Ovary (tissue), 7 donors: ENCODE measurements at regions not wholly inside any gene's neighbourhood (a gene's known extent, or its start where the extent isn't known, plus 50 kb on each side); places are given as distances from the start of the nearest gene placed in this dataset.

Experiments used
- DNase-seq, 5 donors: peaks; one replicate each; pipeline ENCODE4 v3.0.0-alpha.2; 2019 to 2020
- H3K27ac ChIP-seq, 2 donors: fragments of 200-600 bp; one replicate each; pipeline versions ENCODE4 v1.5.1 to v1.8.0; 2019 to 2022
- H3K27me3 ChIP-seq: fragments of 200-600 bp; one replicate; pipeline ENCODE4 v1.8.0; 2022
- H3K36me3 ChIP-seq: fragments of 200-600 bp; sonication (generic); one replicate; pipeline ENCODE4 v1.5.1; 2019
- H3K4me1 ChIP-seq: one replicate; pipeline ENCODE4 v1.8.1; 2013; ENCODE audit warnings: mild to moderate bottlenecking, moderate library complexity; ENCODE audit not compliant: insufficient read depth
- H3K4me3 ChIP-seq: fragments of 200-600 bp; sonication (generic); one replicate; pipeline ENCODE4 v1.5.1; 2017
- H3K9me3 ChIP-seq, 2 donors: fragments of 200-600 bp in 1 of 2; sonication (generic) in 1 of 2; one replicate each; pipeline versions ENCODE4 v1.5.1 to v1.8.1; 2013 to 2019; ENCODE audit warnings: mild to moderate bottlenecking in 1 of 2, moderate library complexity in 1 of 2
- CTCF ChIP-seq, 3 donors: fragments of 450-650 bp in 2 of 3; fragments of 200-600 bp in 1 of 3; IDR thresholded peaks; one replicate each; pipeline versions ENCODE4 v1.5.1 to v1.8.0; 2016 to 2022; ENCODE audit warnings: antibody characterized with exemption in 3 of 3, mild to moderate bottlenecking in 1 of 3
- EP300 ChIP-seq: sonication (generic); formaldehyde crosslinking; IDR thresholded peaks from one replicate; pipeline ENCODE4 v1.6.1; 2017; ENCODE audit warnings: antibody characterized with exemption
- POLR2A ChIP-seq: fragments of 450-650 bp; IDR thresholded peaks from one replicate; pipeline ENCODE4 v1.6.1; 2017; ENCODE audit warnings: antibody characterized with exemption, mild to moderate bottlenecking, moderate library complexity
- WGBS, 3 donors: extraction: QIAGEN DNeasy Blood & Tissue Kit in 1 of 3; methylation state at CpG; one replicate each; pipeline versions ENCODE4 v1.1.5 to v1.1.7; 2013 to 2017; 5-methylcytosine and 5-hydroxymethylcytosine counted together
- intact Hi-C, 4 donors: fragments of 100-400 bp; cut with DNase I; formaldehyde crosslinking; loops; one replicate each; pipeline versions ENCODE4 v1.11.0 to v1.15.1; 2022 to 2023
- donor health status: DM: no; HTN: no; CAD: no; lungs with moderate emphysema.
- donor health status: DM: no; HTN: no; CAD: no.
- donor health status: Bipolar disorder and iron deficiency.
- donor health status: DM: no; HTN: no; CAD: no.
- donor health status: DM: yes; HTN: yes; CAD: no.

GRCh38 chr16:9598731-9599083, 507.3 kb downstream of the HAPSTR1 start:
- no peak overlapping the region for H3K27ac ChIP-seq
- H3K9me3 ChIP-seq: no peaks in the 10 kb centered on the region
- H3K36me3 ChIP-seq: no peaks in the 10 kb centered on the region
- H3K4me3 ChIP-seq: no peak overlapping the region
- 75 to 84% (median 82%) methylated on average over 3 of the region's 3 CpGs for WGBS, 3 donors
- H3K27me3 ChIP-seq: no peaks in the 10 kb centered on the region
- no peaks in the 10 kb centered on the region for H3K4me1 ChIP-seq
- intact Hi-C loops: no loop called here
- TF ChIP-seq POLR2A (no peak), CTCF (IDR thresholded peaks at IDR 0.05) (no peak), EP300 (no peak)
- no peak for DNase-seq

- H3K4me1 ChIP-seq: no peaks in the 10 kb centered on the region
- H3K27me3 ChIP-seq: no peaks in the 10 kb centered on the region
- DNase-seq: no peak
- no peaks in the 10 kb centered on the region for H3K36me3 ChIP-seq
- TF ChIP-seq CTCF (IDR thresholded peaks at IDR 0.05): no peak
- TF ChIP-seq POLR2A: no peak
- TF ChIP-seq EP300: no peak
- H3K4me3 ChIP-seq: no peak overlapping the region
- 77 to 82% (median 78%) methylated on average over 8 of the region's 8 CpGs for WGBS, 3 donors
- H3K27ac ChIP-seq: no peak overlapping the region
- no peaks in the 10 kb centered on the region for H3K9me3 ChIP-seq
- intact Hi-C loops: no loop called here
Observed at GRCh38 chr16:9599415-9600120, 508.1 kb downstream of the HAPSTR1 start.

GRCh38 chr16:9602189-9602588, 510.7 kb downstream of the HAPSTR1 start:
- Histone ChIP-seq H3K4me3 (no peak overlapping the region), H3K27ac (no peak overlapping the region), H3K4me1 (no peaks in the 10 kb centered on the region), H3K9me3 (no peaks in the 10 kb centered on the region), H3K27me3 (no peaks in the 10 kb centered on the region), H3K36me3 (no peaks in the 10 kb centered on the region)
- no peak for DNase-seq
- intact Hi-C loops: no loop called here
- no peak for TF ChIP-seq EP300
- TF ChIP-seq POLR2A: no peak
- no peak for TF ChIP-seq CTCF (IDR thresholded peaks at IDR 0.05)
- 65 to 74% (median 67%) methylated on average over 4 of the region's 4 CpGs for WGBS, 3 donors

- H3K4me3 ChIP-seq: no peak overlapping the region
- TF ChIP-seq CTCF (IDR thresholded peaks at IDR 0.05) (no peak), EP300 (no peak), POLR2A (no peak)
- H3K36me3 ChIP-seq: no peaks in the 10 kb centered on the region
- WGBS, 3 donors: 55 to 64% (median 57%) methylated on average over 7 of the region's 7 CpGs
- H3K4me1 ChIP-seq: no peaks in the 10 kb centered on the region
- no peaks in the 10 kb centered on the region for H3K27me3 ChIP-seq
- DNase-seq: no peak
- intact Hi-C loops: no loop called here
- H3K27ac ChIP-seq: no peak overlapping the region
- H3K9me3 ChIP-seq: no peaks in the 10 kb centered on the region
Observed at GRCh38 chr16:9603316-9603715, 511.9 kb downstream of the HAPSTR1 start.
